ENCODE measurements at regions not wholly inside any gene's neighbourhood (a gene's known extent, or its start where the extent isn't known, plus 50 kb on each side); places are given as distances from the start of the nearest gene placed in this dataset.
A peak's percentile ranks its signal among the peaks of the same experiment; 100 is the strongest.
"Not testable (repeated sequence)": the region's sequence is repeated elsewhere in the genome, so short reads cannot be mapped to it uniquely, and the experiment has no call there.

GRCh38 chr5:104048231-104048630, 485.6 kb upstream of the NUDT12 start:
- H3K4me1 Mint-ChIP-seq: peaks cover 15% of the 10 kb centered on the region
- WGBS, 2 experiments (ENCODE audit: insufficient coverage in 1 of 2, insufficient read length in 1 of 2): 94 to 100% methylated on average over 2 of the region's 2 CpGs
- H3K36me3 ChIP-seq (ENCODE audit: control insufficient read depth, insufficient read depth, low read length): no peaks in the 10 kb centered on the region
- no peaks in the 10 kb centered on the region for H3K27me3 ChIP-seq (ENCODE audit: control insufficient read depth, insufficient read depth, low read length, poor library complexity, severe bottlenecking)
- H3K4me3 Mint-ChIP-seq: no peak overlapping the region
- H3K9me3 ChIP-seq (ENCODE audit: control insufficient read depth, low read length): no peaks in the 10 kb centered on the region
- no peak overlapping the region for H3K4me3 ChIP-seq (ENCODE audit: low read length)
- no peak for TF ChIP-seq CTCF (conservative IDR thresholded peaks at IDR 0.05)
- H3K27me3 Mint-ChIP-seq (ENCODE audit: insufficient read depth): no peaks in the 10 kb centered on the region
- no peaks in the 10 kb centered on the region for H3K9me3 Mint-ChIP-seq
- no peak overlapping the region for H3K27ac ChIP-seq (ENCODE audit: low read depth, low read length)
- no peak for DNase-seq
- peaks cover 3% of the 10 kb centered on the region for H3K36me3 Mint-ChIP-seq (ENCODE audit: low read depth)
- H3K9ac ChIP-seq (ENCODE audit: extremely low read depth, low read length, poor library complexity, severe bottlenecking): no peak overlapping the region
- H3K4me1 ChIP-seq (ENCODE audit: control insufficient read depth, insufficient read depth, low read length): peaks cover 2% of the 10 kb centered on the region
- H3K27ac Mint-ChIP-seq: peak overlapping the region; percentile 69

DNA sequence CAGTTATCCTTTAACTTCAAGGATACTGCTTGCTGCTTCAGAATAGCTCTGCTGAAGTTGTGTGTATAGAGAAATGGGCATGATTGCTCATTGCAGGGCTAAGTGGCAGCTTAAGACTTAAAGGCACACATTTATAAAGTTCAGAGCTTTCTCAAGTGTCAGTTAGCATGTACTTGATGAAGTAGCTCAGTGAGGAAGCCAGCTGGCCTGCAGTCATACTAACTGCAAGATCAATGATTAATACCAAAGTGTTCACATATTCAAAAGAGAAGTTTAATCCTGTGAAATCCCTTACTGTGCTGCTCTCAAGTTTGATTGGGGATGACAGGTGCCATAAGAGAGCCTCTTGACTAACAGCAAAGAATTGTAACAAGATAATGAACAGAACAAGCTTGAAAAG, 483.4 kb upstream of the NUDT12 start:
- Histone ChIP-seq H3K9me3 (ENCODE audit: control insufficient read depth, low read length) (no peaks in the 10 kb centered on the region), H3K4me1 (ENCODE audit: control insufficient read depth, insufficient read depth, low read length) (peaks cover 2% of the 10 kb centered on the region), H3K36me3 (ENCODE audit: control insufficient read depth, insufficient read depth, low read length) (no peaks in the 10 kb centered on the region), H3K27ac (ENCODE audit: low read depth, low read length) (no peak overlapping the region), H3K4me3 (ENCODE audit: low read length) (no peak overlapping the region), H3K9ac (ENCODE audit: extremely low read depth, low read length, poor library complexity, severe bottlenecking) (no peak overlapping the region), H3K27me3 (ENCODE audit: control insufficient read depth, insufficient read depth, low read length, poor library complexity, severe bottlenecking) (no peaks in the 10 kb centered on the region)
- Mint-ChIP-seq H3K9me3 (peaks cover 4% of the 10 kb centered on the region), H3K27ac (no peak overlapping the region), H3K36me3 (ENCODE audit: low read depth) (peaks cover 5% of the 10 kb centered on the region), H3K4me1 (peaks cover 15% of the 10 kb centered on the region), H3K27me3 (ENCODE audit: insufficient read depth) (no peaks in the 10 kb centered on the region), H3K4me3 (no peak overlapping the region)
- TF ChIP-seq CTCF (conservative IDR thresholded peaks at IDR 0.05): no peak
- no peak for DNase-seq

- 85 to 88% methylated on average over 4 of the region's 4 CpGs for WGBS, 2 experiments (ENCODE audit: insufficient coverage in 1 of 2, insufficient read length in 1 of 2)
- peaks cover 23% of the 10 kb centered on the region for H3K4me1 Mint-ChIP-seq
- DNase-seq: peak; percentile 76
- not testable (repeated sequence) for H3K4me3 Mint-ChIP-seq; H3K4me3 ChIP-seq (ENCODE audit: low read length); H3K9ac ChIP-seq (ENCODE audit: extremely low read depth, low read length, poor library complexity, severe bottlenecking); H3K27ac ChIP-seq (ENCODE audit: low read depth, low read length); H3K4me1 ChIP-seq (ENCODE audit: control insufficient read depth, insufficient read depth, low read length); H3K9me3 ChIP-seq (ENCODE audit: control insufficient read depth, low read length); H3K27me3 ChIP-seq (ENCODE audit: control insufficient read depth, insufficient read depth, low read length, poor library complexity, severe bottlenecking); H3K36me3 Mint-ChIP-seq (ENCODE audit: low read depth); H3K9me3 Mint-ChIP-seq; H3K36me3 ChIP-seq (ENCODE audit: control insufficient read depth, insufficient read depth, low read length); H3K27me3 Mint-ChIP-seq (ENCODE audit: insufficient read depth)
- H3K27ac Mint-ChIP-seq: peak overlapping the region; percentile 74
Observed at GRCh38 chr5:104039871-104040270, 477.3 kb upstream of the NUDT12 start.

GRCh38 chr5:104037136-104037535, 474.5 kb upstream of the NUDT12 start:
- peak overlapping the region; percentile 17 for H3K4me3 Mint-ChIP-seq
- peaks cover 14% of the 10 kb centered on the region for H3K9me3 Mint-ChIP-seq
- DNase-seq: peak; percentile 73
- H3K27ac Mint-ChIP-seq; H3K9ac ChIP-seq (ENCODE audit: extremely low read depth, low read length, poor library complexity, severe bottlenecking); H3K4me1 ChIP-seq (ENCODE audit: control insufficient read depth, insufficient read depth, low read length); H3K36me3 ChIP-seq (ENCODE audit: control insufficient read depth, insufficient read depth, low read length); H3K27me3 Mint-ChIP-seq (ENCODE audit: insufficient read depth); H3K27ac ChIP-seq (ENCODE audit: low read depth, low read length); H3K9me3 ChIP-seq (ENCODE audit: control insufficient read depth, low read length); H3K4me3 ChIP-seq (ENCODE audit: low read length); H3K27me3 ChIP-seq (ENCODE audit: control insufficient read depth, insufficient read depth, low read length, poor library complexity, severe bottlenecking): not testable (repeated sequence)
- H3K36me3 Mint-ChIP-seq (ENCODE audit: low read depth): peaks cover 11% of the 10 kb centered on the region
- peaks cover 23% of the 10 kb centered on the region for H3K4me1 Mint-ChIP-seq
- WGBS, 2 experiments (ENCODE audit: insufficient coverage in 1 of 2, insufficient read length in 1 of 2): 60 to 72% methylated on average over 2 to 3 of the region's 4 CpGs

- H3K36me3 ChIP-seq (ENCODE audit: control insufficient read depth, insufficient read depth, low read length); H3K9ac ChIP-seq (ENCODE audit: extremely low read depth, low read length, poor library complexity, severe bottlenecking); H3K27me3 Mint-ChIP-seq (ENCODE audit: insufficient read depth); H3K27ac ChIP-seq (ENCODE audit: low read depth, low read length); H3K4me1 ChIP-seq (ENCODE audit: control insufficient read depth, insufficient read depth, low read length); H3K27ac Mint-ChIP-seq; H3K27me3 ChIP-seq (ENCODE audit: control insufficient read depth, insufficient read depth, low read length, poor library complexity, severe bottlenecking); H3K4me3 ChIP-seq (ENCODE audit: low read length); H3K4me3 Mint-ChIP-seq; H3K4me1 Mint-ChIP-seq: not testable (repeated sequence)
- peaks cover 24% of the 10 kb centered on the region for H3K9me3 ChIP-seq (ENCODE audit: control insufficient read depth, low read length)
- peaks cover 36% of the 10 kb centered on the region for H3K9me3 Mint-ChIP-seq
- WGBS, 2 experiments (ENCODE audit: insufficient coverage in 1 of 2, insufficient read length in 1 of 2): 38 to 60% methylated on average over 1 to 4 of the region's 4 CpGs
- DNase-seq: peak; percentile 62
- peaks cover 15% of the 10 kb centered on the region for H3K36me3 Mint-ChIP-seq (ENCODE audit: low read depth)
Observed at GRCh38 chr5:104033186-104033585, 470.6 kb upstream of the NUDT12 start.

All from endodermal cell (in vitro differentiated cells).